ENCODE measurements at regions not wholly inside any gene's neighbourhood (a gene's known extent, or its start where the extent isn't known, plus 50 kb on each side); places are given as distances from the start of the nearest gene placed in this dataset.
"Not testable (repeated sequence)": the region's sequence is repeated elsewhere in the genome, so short reads cannot be mapped to it uniquely, and the experiment has no call there.

DNA sequence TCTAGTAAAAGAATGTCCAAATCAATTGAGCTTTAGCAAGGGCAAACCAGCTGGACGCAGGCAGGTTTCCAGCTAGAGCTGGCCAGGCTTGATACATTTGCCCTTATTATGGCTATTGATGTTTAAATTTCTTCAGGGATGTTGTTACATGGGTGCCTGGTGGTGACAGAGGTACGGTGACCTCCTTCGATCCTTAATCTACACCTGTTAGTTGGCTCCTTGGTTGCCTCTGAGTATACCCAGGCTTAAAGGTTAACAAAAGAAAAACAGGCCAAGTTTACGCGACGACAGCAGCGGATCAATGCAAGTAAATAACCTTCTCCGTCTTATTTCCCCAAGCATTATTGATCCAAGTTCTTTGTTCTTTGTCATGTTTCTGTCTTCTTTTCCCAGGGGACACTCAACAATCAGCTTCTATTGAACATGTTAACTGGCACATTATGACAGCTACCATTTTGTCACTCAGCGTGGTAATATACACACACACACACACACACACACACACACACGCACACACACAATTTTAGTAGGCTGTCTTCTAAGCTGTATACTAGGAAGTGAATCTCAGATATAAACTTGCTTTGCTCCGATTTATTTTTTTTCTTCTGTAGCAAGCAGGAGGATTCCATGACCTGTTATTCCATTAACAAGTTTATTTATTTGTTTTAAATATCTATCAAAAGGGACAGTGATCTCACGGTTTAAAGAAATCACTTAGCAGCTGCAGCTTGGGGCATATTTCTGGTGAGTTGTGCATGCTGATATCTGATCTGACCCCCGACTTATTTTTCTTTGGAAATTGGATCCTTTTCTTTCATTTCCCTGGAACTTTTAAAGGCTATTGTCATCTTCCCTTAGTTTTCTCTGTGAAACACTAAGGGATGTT lies 844.7 kb downstream of the MCTP2 start:
- no peak for DNase-seq (ENCODE audit: low read depth)

DNA sequence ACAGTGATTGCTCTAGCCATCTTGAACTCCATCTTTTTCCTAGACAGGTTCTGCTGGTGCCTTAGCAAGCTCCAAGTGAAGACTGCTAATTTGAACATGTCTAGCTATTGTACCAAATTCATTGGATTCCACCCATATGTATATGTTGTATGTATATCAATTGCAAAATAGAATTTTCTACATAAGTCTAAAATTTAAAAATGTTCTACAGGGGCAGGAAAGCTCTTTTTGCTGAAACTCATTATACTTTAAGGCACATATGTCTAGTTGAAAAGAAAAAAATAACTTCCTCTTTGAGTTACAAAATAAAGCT lies 845.3 kb downstream of the MCTP2 start:
- DNase-seq (ENCODE audit: low read depth) = no peak

DNA sequence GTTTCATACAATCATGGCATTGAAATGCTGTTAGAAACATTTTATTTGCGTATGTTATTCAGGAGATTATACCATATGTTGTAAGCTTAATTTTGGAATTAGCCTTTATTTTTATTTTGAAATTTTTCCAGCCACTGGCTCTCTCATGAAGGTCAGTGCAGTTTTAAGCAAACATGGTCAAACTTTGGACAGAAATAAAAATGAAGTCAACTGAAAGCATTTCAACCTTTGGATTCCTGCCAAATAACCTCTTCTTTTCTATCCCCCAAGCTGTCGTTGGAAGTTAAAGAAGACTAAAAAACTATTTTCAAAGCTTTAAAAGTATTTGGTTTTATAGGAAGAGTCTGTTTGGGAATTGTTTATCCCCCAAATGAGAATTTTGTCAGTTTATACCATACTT lies 846.6 kb downstream of the MCTP2 start:
- DNase-seq (ENCODE audit: low read depth) = no peak

DNA sequence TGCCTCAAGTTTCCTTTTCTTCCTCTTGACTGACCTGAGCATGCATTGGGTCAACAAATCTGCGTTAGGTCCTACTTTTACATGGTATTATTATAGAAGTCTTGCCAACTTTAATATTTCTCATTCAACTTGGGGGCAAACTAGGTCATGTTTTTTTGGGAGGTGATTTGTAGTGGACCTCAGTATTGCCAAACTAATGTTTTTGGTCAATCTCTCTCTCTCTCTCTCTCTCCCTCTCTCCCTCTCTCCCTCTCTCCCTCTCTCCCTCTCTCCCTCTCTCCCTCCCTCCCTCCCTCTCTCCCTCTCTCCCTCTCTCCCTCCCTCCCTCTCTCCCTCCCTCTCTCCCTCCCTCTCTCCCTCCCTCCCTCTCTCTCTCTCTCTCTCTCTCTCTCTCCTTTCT lies 848.9 kb downstream of the MCTP2 start:
- DNase-seq (ENCODE audit: low read depth) = not testable (repeated sequence)

DNA sequence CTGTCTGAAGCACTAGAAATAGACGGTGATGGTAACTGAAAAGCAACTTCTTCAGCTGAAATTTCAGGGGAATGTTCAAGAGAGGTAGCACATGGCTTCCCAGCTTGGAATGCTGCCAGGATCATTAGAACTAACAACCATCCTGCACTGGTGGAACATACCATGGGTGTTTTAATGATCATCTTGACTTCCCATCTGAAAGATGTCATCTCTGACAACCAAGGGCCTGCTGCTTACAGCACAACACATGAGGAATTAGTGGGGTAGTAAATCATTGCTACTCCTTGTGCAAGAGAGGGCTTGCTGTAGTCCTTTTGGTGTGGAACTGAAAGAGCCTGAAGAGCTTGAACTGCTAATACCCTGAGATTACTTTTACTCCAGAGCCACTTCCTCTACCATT lies 853.7 kb downstream of the MCTP2 start:
- DNase-seq (ENCODE audit: low read depth) = no peak

DNA sequence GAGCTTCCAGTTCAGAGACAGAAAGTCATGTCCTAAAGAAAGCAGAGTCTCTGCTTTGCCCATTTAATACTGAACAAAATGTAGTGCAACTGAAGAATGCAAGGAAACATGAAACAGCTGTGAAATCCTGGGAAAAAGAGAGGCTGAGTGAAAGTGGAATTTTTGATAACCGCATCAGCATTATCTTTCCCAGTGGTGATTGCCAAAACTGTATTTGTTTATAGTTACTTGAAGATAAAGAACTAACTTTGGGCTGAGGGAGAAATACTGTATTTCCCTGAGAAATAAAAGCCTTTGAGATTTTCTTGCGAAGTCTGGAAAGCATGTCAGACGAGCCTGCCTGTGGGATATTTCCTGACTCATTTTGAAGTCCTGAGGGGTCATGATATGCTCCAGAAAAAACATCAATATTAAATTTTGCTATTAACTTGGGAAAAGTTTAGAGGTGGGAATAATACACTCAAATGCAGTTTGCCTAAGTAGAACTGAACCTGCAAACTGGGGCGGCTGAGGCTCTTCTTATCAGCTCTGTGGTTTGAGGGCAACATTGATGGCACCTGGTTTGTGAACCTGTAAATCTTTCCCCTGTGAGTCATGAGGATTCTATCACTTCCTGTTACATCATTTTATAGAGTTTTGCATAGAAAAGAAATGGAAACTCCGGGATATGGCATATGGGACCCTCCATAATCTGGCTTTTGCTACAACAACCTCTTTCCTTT lies 855.3 kb downstream of the MCTP2 start:
- peak; percentile 2 for DNase-seq (ENCODE audit: low read depth)

DNA sequence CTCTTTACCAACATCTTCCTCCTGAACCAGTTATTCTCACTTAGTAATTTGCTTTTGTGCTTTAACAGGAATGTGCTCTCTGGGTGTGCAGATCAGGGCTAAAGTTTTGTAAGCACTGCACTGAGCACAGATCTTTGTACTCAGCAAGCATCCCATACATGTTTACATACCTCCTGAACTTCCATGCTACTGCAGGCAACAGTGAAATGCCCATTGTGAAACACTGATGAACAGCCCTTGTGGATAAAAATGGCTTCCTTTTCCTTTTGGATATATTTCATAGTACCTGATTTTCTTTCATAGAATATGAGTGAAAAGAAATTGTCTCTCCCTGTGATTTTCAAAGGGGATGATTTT lies 855.9 kb downstream of the MCTP2 start:
- DNase-seq (ENCODE audit: low read depth) = no peak

DNA sequence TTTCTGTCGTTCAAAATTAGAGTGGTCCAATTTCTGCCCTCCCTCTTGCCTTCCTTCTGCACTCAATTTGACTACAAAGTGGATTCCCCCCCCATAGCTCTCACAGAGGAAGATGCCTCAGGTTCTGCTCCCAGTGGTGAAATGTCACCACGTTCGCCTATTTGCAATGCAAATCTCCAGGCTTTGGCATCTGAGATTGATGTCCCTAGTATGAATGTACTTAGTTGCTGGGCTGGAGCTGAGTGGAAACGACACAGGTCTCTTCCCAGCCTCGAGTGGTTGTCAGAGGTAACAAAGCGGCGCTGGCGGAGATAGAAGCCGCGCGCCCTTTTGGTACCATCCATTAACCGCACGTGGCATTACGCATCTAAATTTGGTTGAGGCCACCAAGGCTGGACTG lies 860.1 kb downstream of the MCTP2 start:
- no peak for DNase-seq (ENCODE audit: low read depth)

DNA sequence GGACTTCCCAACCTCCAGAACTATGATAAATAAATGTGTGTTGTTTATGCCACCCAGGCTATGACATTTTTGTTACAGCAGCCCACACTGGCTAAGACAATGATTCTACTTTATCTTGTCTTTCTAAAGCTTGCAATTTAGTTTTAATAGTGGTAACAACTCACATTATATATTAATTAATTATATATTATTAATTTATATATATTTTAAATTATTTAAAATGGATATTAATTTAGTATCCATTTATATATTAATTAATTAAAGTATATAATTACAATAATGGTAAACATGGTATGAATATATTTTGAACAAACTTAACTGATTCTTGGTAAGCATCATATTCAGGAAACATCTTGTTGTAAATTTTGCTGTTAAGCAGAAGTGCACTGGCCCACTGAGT lies 863.9 kb downstream of the MCTP2 start:
- DNase-seq (ENCODE audit: low read depth) = no peak

DNA sequence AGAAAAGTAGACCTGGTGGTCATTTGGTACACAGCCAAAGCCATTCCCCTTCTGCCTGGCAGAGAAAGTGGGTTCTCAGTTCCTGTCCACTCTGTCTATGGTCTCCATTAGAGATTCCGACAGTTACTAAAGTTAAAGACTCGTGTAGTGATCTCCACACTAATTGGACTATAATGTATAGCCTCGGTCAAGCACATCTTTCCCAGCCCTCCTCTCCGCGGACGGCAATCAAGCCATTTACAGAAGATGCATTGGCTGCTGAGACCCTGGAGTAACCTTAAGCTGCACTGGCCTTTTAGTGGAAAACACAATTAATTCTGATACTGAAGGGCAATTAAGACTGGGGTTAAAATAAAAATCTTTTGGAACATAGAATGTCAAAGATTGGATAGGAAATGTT lies 865.3 kb downstream of the MCTP2 start:
- DNase-seq (ENCODE audit: low read depth) = no peak

DNA sequence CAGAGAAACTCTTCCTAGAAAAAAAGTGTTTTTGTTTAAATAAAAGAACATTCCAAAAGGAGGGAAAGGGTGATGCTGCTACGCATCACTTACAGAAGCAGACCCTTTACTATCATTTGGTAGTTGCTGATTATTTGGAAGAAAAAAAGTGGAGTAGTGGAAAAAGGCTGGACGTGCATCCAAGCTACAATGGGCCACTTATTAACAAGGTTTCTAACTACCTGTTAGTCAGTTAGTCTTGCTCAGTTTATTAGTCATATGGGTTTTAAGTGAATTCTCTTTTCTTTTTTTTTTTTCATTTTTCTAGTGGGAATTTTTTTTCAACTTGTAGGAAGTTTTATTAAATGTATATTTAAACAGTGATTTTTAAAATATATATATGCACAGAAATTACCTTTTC lies 866.0 kb downstream of the MCTP2 start:
- DNase-seq (ENCODE audit: low read depth) = no peak

DNA sequence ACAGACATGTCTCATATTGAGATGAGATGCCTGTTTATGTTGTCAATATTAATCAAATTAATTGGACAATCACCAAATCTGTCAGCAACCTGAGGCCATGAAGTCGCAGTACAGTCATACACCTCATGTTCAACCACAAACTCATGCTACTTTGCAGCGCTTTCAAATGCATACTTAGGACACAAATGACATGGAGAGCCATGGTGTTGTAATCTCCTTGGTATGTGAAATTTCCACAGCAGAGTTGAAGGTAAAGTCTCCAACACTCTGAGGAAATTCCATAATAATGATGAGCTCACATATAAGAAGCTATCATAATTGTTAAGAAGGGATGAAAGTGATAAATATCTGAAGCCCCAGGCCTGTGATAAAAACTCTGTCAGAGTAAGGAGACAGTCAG lies 873.9 kb downstream of the MCTP2 start:
- peak; percentile 8 for DNase-seq (ENCODE audit: low read depth)

DNA sequence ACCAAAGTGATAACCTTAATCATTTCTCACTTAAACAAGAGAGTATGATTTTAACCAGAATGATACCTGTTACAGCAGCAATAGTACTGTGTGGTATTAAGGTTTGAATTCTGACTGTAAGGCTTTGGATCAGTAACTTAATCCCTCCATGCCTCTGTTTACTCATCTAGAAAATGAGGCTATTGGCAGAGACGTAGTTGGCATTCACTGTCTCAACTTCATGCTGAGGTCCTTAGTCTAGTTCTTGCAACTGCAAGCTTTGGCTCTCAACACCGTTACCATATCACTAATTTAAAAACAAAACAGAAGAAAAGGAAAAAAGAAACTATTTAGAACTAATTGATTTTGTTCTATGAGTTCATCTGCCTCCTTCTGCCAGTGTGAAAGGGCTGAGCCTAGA lies 875.4 kb downstream of the MCTP2 start:
- DNase-seq (ENCODE audit: low read depth) = no peak

DNA sequence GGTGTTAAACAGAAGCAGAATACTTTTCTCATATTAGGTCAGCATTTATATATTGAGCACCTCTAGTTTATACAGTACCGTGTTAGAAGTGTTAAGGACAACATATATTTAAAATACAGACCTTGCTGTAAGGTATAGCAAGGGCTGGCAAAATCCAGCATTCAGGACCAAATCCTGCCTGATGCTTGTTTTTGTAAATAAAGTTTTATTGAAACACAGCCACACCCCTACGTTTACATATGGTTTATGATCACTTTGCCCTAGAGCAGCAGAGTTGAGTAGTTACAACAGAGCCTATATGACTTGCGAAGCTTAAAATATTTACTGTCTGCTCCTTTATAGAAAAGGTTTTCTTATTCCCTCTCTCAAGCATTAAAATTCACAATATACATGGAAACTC lies 877.3 kb downstream of the MCTP2 start:
- DNase-seq (ENCODE audit: low read depth) = no peak

DNA sequence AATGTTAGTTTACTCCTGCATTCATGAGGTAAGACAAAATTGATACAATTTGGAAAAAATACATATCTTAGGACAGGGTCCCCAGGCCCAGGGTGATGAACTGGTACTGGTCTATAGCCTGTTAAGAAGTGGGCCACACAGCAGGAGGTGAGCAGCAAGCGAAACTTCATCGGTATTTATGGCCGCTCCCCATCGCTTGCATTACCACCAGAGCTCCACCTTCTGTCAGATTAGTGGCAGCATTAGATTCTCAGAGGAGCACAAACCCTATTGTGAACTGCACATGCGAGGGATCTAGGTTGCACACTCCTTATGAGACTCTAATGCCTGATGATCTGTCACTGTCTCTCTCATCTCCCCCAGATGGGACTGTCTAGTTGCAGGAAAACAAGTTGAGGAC lies 880.6 kb downstream of the MCTP2 start:
- DNase-seq (ENCODE audit: low read depth) = no peak

DNA sequence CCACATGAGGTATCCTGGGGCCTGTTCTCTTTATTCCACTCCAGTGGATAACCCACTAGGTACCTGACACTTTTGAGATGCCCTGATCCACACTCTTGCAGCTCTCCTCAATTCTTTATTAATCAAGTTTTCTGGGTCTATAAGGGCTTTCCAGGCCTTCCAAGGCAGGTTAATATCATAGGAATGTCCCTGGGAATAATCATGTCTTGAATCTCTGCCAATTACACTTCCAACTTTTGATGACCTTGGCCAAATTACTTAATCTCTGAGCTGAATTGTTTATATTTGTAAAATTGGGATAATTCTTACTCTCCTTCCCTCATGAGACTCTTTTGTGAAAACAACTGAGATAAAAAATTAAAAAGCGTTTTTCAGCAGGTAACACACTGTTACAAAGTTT lies 881.7 kb downstream of the MCTP2 start:
- no peak for DNase-seq (ENCODE audit: low read depth)

DNA sequence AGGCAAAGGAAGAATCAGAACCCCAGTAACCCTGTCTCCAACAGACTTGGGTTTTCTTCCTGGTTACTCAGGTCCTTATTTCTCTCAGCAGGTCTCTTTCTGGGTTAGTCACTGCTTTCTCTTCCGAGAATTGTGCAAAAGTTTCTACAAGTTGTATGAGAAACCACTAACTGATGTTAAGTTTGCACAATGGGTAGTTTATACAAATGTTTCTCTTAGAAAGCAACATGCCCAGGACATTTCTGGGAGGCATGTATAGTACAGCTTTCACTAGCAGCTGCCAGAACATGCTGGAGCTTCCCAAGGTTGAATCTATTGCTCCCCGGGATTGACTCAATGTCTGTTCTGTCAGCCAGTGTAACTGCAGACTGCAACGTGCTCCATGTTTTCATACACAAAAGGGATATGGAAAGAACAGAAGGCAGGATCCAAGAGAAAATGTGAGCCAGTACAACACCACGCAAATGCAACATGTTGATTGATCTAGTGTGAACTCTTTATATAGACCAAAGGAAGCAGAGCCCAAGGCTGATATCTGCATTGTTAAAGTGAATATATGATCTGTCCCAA lies 887.8 kb downstream of the MCTP2 start:
- no peak for DNase-seq (ENCODE audit: low read depth)

DNA sequence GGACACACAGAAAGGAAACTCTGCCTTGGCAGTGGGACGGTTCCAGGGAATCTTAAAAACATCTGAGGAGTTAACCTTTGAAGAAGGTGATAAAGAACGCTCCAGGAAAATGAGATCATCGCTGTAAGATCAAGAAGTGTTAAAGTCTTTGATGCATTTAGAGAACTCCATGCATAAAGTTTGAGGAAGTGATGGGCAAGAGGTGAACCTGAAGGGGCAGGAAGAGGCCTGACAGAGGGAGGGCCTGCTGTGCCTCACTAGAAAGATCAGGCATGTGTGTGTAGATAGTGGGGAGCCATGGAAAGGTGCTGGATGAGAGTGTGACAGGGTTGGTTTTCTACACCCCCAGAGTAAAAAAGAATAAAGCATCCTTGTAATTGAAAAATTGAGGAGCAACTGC lies 889.2 kb downstream of the MCTP2 start:
- no peak for DNase-seq (ENCODE audit: low read depth)

DNA sequence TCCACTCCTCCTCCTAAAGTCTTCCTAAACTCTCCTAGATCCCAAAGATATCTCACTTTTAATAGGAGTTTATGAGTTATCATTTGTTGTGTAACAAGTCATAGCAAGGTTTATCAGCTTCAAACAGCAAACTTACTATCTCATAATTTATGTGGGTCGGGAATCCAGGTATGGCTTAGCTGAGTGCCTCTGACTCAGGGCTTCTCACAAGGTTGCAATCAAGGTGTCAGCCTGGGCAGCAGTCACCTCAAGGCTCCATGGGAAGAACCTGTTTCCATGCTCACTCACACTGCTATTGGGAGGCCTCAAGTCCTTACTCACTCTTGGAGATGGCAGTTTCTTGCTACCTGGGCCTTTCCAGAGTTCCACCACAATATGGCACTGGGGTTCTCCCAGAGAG lies 889.8 kb downstream of the MCTP2 start:
- DNase-seq (ENCODE audit: low read depth) = no peak

DNA sequence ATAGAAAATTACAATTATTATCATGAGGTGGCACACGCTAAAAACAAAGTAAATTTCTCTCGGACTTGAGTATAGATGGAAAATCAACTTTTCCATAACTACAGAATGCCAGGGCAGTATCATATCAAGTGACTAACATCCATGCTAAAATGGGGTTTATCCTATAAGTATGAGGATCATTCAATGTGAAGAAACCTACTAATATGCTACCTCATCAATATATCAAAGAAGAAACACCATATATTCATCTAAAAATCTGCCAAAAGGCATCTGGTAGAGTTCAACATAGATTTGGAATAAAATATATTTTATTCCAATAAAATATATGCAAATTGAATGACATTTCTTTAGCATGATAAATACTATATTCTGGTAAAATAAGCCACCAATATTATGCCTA lies 894.4 kb downstream of the MCTP2 start:
- DNase-seq (ENCODE audit: low read depth) = no peak

DNA sequence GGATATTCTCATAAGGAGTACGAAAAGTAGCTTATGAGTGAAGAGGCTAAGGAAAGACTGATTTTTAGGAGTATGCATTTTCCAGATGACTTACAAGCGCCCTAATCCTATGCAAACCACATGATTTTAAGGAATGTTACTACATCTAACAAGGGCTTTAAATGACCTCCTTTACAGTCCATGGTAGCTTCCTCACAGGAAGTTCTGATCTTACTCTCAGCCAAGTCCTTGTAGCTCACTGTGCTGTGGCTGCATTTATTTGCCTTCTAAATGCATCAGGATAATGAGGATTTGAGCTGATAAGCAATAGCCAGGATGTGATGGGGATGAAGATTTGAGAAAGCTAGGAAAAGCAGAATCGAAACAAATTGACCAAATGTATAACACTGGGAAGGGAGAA lies 896.0 kb downstream of the MCTP2 start:
- no peak for DNase-seq (ENCODE audit: low read depth)

DNA sequence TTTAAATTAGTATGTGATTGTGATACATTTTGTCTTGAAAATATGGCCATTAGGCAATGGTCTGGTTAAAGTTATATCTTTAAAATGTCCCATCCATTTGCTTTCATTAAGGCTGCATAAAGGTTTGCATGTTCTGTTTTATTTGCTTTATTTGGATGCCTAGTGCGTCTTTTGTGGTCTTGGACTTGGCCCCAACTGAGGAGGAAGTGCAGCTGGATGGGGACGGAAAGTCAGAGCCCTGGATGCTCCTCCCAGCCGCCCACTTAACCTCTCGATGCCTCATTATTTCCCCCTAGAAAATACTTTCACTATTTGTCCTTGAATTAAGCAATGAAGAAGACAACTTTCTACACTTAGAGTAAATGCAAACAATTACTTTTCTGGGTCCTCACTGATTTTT lies 898.2 kb downstream of the MCTP2 start:
- DNase-seq (ENCODE audit: low read depth) = no peak

DNA sequence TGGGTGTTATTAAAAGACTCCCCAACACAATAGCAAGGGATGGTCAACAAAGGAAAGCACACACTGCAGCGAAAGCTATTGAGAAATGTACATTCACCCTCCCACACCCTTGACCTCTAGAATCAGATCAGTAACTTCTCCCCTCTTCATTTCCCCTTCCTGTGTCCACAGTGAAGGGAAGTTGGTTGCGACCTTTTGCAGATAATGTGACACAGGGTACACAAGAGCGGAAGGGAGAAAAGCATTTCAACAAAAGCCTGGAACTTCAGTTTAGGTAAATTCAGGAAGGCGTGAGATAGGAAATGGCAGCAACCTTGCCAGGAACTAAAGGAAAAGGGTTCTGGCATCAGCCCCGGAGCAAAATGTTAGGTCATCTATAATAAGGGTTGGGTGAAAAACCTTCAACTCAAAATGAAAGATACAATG lies 899.8 kb downstream of the MCTP2 start:
- no peak for DNase-seq (ENCODE audit: low read depth)

All from M059J (cell line).